ENCODE measurements at regions not wholly inside any gene's neighbourhood (a gene's known extent, or its start where the extent isn't known, plus 50 kb on each side); places are given as distances from the start of the nearest gene placed in this dataset.

- TF ChIP-seq CTCF (conservative IDR thresholded peaks at IDR 0.05 in 1 of 2, IDR thresholded peaks at IDR 0.05 in 1 of 2; ENCODE audit: low read depth in 1 of 2, low read length in 2 of 2): no peak
- no peak for TF ChIP-seq EZH2 (IDR thresholded peaks at IDR 0.05; ENCODE audit: low read length, missing control alignments)
Observed at GRCh38 chr6:93083337-93084230, 335.8 kb downstream of the EPHA7 start.

Measured in fibroblast of lung (primary cell).